Heart right ventricle (tissue), 16 donors: ENCODE measurements at regions not wholly inside any gene's neighbourhood (a gene's known extent, or its start where the extent isn't known, plus 50 kb on each side); places are given as distances from the start of the nearest gene placed in this dataset.

Experiments used
- ATAC-seq, 8 donors: fragments of 200-7000 bp; cut with Tn5 transposase; one replicate each; pipeline ENCODE4 v1.9.1; 2020; ENCODE audit warnings: mild to moderate bottlenecking in 8 of 8, moderate library complexity in 8 of 8, moderate number of reproducible peaks in 1 of 8
- DNase-seq, 2 donors: peaks; one replicate each; pipeline ENCODE4 v3.0.0-alpha.2; 2020
- H3K27ac ChIP-seq, 10 donors: fragments of 200-600 bp; sonication (generic) in 2 of 10; one replicate each; pipeline versions ENCODE4 v1.5.0 to v1.8.0; 2020 to 2022; ENCODE audit warnings: mild to moderate bottlenecking in 3 of 10
- H3K27me3 ChIP-seq, 7 donors: fragments of 200-600 bp; one replicate each; pipeline ENCODE4 v1.8.0; 2021 to 2022; ENCODE audit warnings: mild to moderate bottlenecking in 2 of 7
- H3K36me3 ChIP-seq, 9 donors: fragments of 200-600 bp; sonication (generic) in 1 of 9; one replicate each; pipeline versions ENCODE4 v1.5.0 to v1.8.0; 2020 to 2022; ENCODE audit warnings: mild to moderate bottlenecking in 2 of 9
- H3K4me1 ChIP-seq, 9 donors: fragments of 200-600 bp; sonication (generic) in 1 of 9; one replicate each; pipeline versions ENCODE4 v1.5.0 to v1.8.0; 2020 to 2022; ENCODE audit warnings: mild to moderate bottlenecking in 4 of 9
- H3K4me3 ChIP-seq, 10 donors: fragments of 200-600 bp; sonication (generic) in 2 of 10; one replicate each; pipeline versions ENCODE4 v1.5.0 to v1.8.0; 2020 to 2022; ENCODE audit warnings: mild to moderate bottlenecking in 7 of 10, moderate library complexity in 2 of 10
- H3K9me3 ChIP-seq, 11 donors: fragments of 200-600 bp in 10 of 11; sonication (generic) in 2 of 11; one replicate each; pipeline versions ENCODE4 v1.5.0 to v1.8.0; 2013 to 2022; ENCODE audit warnings: mild to moderate bottlenecking in 2 of 11, control low read depth in 1 of 11, moderate library complexity in 1 of 11
- CTCF ChIP-seq, 9 donors: fragments of 200-600 bp; sonication (generic) in 2 of 9; IDR thresholded peaks; one replicate each; pipeline versions ENCODE4 v1.5.0 to v1.8.0; 2021 to 2022; ENCODE audit warnings: antibody characterized with exemption in 9 of 9, mild to moderate bottlenecking in 5 of 9, moderate library complexity in 1 of 9
- WGBS, 2 donors: extraction: QIAGEN DNeasy Blood & Tissue Kit; methylation state at CpG; one replicate each; pipeline ENCODE4 v1.1.7; 2013; ENCODE audit warnings: inconsistent platforms in 1 of 2; 5-methylcytosine and 5-hydroxymethylcytosine counted together
- intact Hi-C, 10 donors: fragments of 100-400 bp; cut with DNase I; formaldehyde crosslinking; loops; one replicate each; pipeline versions ENCODE4 v1.11.1 to v1.14.2; 2022
- donor health status: Arrhythmogenic right ventricular cardiomyopathy.
- donor health status: ischemic (EF 13 %, LVEDD 7.1; RV severe dilation, severe dysfunction).
- donor health status: healthy with polysubstance abuse.
- donor health status: DM: no; HTN: yes; CAD: no.
- donor health status: DM: no; HTN: no; CAD: no.
- donor health status: ischemic (EF 25% LVEDD 6.9; RV normal size, moderate dysfunction).
- donor health status: ischemic (EF 25% LVEDD 5.7; RV mildly dilated, moderate dysfunction).
- donor health status: healthy.
- donor health status: DM: yes; HTN: yes; CAD: no.
- donor health status: Ischemic cardiomyopathy.
- donor health status: ischemic (EF 35%, LVEDD 5.7; RV mildly dilated, moderate dysfunction).
- donor health status: nonischemic (EF 11% LVEDD 7.7; RV severe dilation, severe dysfunction).
- donor health status: DM: yes; HTN: yes; CAD: no.
- donor health status: PGD.
- donor health status: ischemic (EF 29% LVEDD 5.4; RV normal size, mild dysfunction).
- donor health status: nonischemic (EF 23%, LVEDD 6.1; RV moderate dilation, normal function).

DNA sequence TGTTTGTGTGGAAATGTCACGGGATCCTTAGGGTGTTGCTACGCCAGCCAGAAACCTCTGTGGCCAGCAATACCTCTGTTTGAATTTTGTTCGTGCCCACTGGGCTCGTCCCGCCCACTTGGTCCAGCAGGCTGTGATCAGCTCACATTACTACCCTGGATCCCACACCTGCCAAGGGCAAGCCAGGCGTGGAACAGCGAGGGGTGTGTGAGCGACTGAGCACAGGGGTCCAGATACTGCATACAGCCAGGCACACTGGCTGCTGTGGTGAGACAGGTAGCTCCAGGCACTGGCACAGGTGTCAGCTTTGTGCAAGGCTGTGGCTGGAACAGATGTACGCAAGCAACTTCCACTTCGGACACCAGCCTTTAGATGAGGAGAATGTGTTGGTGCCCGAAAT lies 718.9 kb downstream of the EPHA7 start:
- ATAC-seq = no peak
- Histone ChIP-seq H3K4me1 (no peaks in the 10 kb centered on the region), H3K27ac (no peak overlapping the region), H3K4me3 (no peak overlapping the region), H3K9me3 (no peaks in the 10 kb centered on the region), H3K27me3 (no peaks in the 10 kb centered on the region), H3K36me3 (no peaks in the 10 kb centered on the region)
- WGBS, 2 donors = 92 to 94% methylated on average over 11 of the region's 11 CpGs
- TF ChIP-seq CTCF (IDR thresholded peaks at IDR 0.05) = no peak
- no peak for DNase-seq
- intact Hi-C loops = no loop called here

DNA sequence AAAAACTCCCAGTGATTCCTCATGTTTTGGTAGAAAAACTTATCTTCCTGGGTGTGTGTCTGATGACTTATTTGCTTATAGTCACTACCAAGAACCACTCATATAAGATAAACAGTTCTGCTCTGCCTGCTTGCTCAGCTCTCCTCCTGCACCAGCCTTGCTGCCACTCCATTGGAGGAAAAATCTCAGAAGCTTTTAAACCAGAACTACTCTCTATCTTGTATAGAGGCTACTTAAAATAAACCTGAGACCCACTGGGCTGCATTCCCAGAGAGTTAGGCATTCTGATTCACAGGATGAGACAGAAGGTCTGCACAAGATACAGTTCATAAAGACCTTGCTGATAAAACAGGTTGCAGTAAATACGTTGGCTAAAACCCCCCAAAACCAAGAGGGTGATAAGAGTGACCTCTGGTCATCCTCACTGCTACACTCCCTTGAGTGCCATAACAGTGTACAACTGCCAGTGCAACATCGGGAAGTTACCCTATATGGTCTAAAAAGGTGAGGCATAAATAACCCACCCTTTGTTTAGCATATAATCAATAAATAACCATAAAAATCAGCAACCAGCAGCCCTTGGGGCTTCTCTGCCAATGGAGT lies 728.3 kb downstream of the EPHA7 start:
- ATAC-seq = peak in 4 of 8 donors; percentile 44 to 76 (median 65)
- Histone ChIP-seq H3K27me3 (no peaks in the 10 kb centered on the region), H3K36me3 (no peaks in the 10 kb centered on the region), H3K4me1 (peaks cover 0 to 7% (median 0%) of the 10 kb centered on the region in 9 donors), H3K4me3 (no peak overlapping the region), H3K9me3 (no peaks in the 10 kb centered on the region), H3K27ac (no peak overlapping the region)
- no peak for TF ChIP-seq CTCF (IDR thresholded peaks at IDR 0.05)
- no peak for DNase-seq
- intact Hi-C loops = no loop called here
- WGBS, 2 donors = 25 to 27% methylated on average over 2 of the region's 2 CpGs

- H3K4me1 ChIP-seq = peaks cover 0 to 7% (median 0%) of the 10 kb centered on the region in 9 donors
- no peaks in the 10 kb centered on the region for H3K36me3 ChIP-seq
- H3K27me3 ChIP-seq = no peaks in the 10 kb centered on the region
- TF ChIP-seq CTCF (IDR thresholded peaks at IDR 0.05) = no peak
- intact Hi-C loops = no loop called here
- H3K4me3 ChIP-seq = no peak overlapping the region
- DNase-seq (no peak), ATAC-seq (peak in 1 of 8 donors; percentile 49)
- no peaks in the 10 kb centered on the region for H3K9me3 ChIP-seq
- peak overlapping the region in 1 of 10 donors; percentile 8 for H3K27ac ChIP-seq
- 46 to 67% methylated on average over 2 of the region's 2 CpGs for WGBS, 2 donors
Measured at GRCh38 chr6:92688342-92688741, 731.0 kb downstream of the EPHA7 start.

- TF ChIP-seq CTCF (IDR thresholded peaks at IDR 0.05) = no peak
- Histone ChIP-seq H3K27ac (peak overlapping the region in 1 of 10 donors; percentile 11), H3K4me1 (peaks cover 0 to 9% (median 0%) of the 10 kb centered on the region in 9 donors), H3K9me3 (no peaks in the 10 kb centered on the region), H3K36me3 (no peaks in the 10 kb centered on the region), H3K4me3 (no peak overlapping the region), H3K27me3 (no peaks in the 10 kb centered on the region)
- no peak for ATAC-seq
- intact Hi-C loops = no loop called here
- no peak for DNase-seq
- 87 to 88% methylated on average over 2 of the region's 2 CpGs for WGBS, 2 donors
Measured at GRCh38 chr6:92687278-92687677, 732.1 kb downstream of the EPHA7 start.
